ENCODE measurements at regions not wholly inside any gene's neighbourhood (a gene's known extent, or its start where the extent isn't known, plus 50 kb on each side); places are given as distances from the start of the nearest gene placed in this dataset.

DNA sequence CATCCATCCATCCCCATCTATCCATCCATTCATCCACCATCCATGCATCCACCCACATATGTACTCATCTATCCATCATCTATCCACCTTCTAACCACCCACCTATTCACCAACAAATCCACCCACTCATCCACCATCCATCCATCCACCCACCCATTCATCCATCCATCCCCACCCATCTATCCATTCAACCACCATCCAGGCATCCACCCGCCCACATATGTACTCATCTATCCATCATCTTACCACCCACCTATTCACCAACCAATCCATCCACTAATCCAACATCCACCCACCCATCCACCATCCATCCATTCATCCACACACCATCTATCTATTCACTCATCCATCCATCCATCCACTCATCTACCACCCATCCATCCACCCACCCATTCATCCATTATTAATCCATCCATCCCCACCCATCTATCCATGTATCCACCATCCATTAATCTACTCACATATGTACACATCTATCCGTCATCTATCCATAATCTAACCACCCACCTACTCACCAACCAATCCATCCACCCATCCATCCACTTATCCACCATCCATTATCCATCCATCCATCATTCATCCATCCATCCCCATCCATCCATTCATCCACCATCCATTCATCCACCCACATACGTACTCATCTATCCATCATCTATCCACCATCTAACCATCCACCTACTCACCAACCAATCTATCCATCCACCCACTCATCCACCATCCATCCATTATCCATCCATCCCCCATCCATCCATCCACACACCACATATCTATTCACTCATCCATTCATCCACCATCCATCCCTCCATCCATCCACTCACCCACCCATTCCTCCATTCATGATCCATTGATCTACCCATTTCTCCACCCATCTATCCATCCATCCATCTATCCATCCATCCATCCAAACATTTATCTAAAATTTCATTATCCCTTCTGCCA is 940.0 kb downstream of the BRD1 start:
- FAIRE-seq: no peak
- TF ChIP-seq TAF1 (IDR thresholded peaks at IDR 0.05; ENCODE audit: low read depth, low read length): no peak
- no peak for TF ChIP-seq POLR2AphosphoS5 (IDR thresholded peaks at IDR 0.05; ENCODE audit: low read depth, low read length)
- TF ChIP-seq POLR2A (IDR thresholded peaks at IDR 0.05; ENCODE audit: low read depth, low read length): no peak
- no peak for TF ChIP-seq POU2F2 (IDR thresholded peaks at IDR 0.05; ENCODE audit: low read depth, low read length)
- TF ChIP-seq SPI1 (IDR thresholded peaks at IDR 0.05; ENCODE audit: low read depth, low read length): no peak
- no peak for TF ChIP-seq PAX5 (IDR thresholded peaks at IDR 0.05; ENCODE audit: insufficient read depth, low read length, severe bottlenecking)

DNA sequence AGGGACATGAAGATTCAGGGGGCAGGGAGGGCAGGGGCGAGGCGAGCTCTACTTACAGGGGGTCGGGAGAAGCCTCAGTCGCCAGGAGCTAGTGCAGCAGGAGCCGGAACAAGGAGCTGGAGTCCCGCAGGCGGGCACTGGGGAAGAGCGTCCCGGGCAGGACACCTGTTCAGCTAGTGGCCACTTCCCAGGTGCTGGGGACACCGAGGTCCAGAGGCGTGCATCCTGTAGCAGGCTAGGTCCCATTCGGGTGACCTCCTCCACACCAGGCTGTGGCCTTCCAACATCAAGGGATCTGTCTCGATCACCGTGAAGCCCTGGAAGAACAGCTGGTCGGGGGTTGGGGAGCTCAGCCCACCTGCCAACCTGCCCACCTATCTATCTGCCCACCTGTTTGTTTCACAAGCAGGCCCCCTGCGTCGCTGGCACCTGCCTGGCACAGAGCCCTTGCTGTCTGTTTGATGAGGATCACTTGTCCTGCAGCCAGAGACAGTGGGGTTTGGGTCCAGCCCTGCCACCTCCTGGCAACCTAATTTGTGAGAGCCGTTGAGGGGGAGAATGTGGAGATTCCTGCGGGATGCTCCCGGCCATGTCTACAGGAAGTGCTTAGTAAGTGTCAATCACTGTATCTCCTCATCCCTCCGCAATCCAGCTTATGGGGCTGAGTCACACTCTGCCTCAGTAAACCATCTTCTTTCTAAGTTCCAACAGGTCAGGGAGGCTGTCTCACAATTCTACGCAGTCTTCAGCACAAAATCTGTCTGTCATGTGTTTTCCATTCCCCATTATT is 940.9 kb downstream of the BRD1 start:
- no peak for TF ChIP-seq PAX5 (IDR thresholded peaks at IDR 0.05; ENCODE audit: insufficient read depth, low read length, severe bottlenecking)
- no peak for TF ChIP-seq POLR2AphosphoS5 (IDR thresholded peaks at IDR 0.05; ENCODE audit: low read depth, low read length)
- no peak for TF ChIP-seq POU2F2 (IDR thresholded peaks at IDR 0.05; ENCODE audit: low read depth, low read length)
- no peak for DNase-seq (ENCODE audit: insufficient read length, low spot score)
- FAIRE-seq: no peak

More for the DNA sequence above, 940.0 kb downstream of the BRD1 start:
- no peak for DNase-seq (ENCODE audit: insufficient read length, low spot score)

GRCh38 chr22:48885919-48886305 is 941.8 kb downstream of the BRD1 start:
- FAIRE-seq: no peak
- TF ChIP-seq TAF1 (IDR thresholded peaks at IDR 0.05; ENCODE audit: low read depth, low read length): no peak
- no peak for TF ChIP-seq SPI1 (IDR thresholded peaks at IDR 0.05; ENCODE audit: low read depth, low read length)
- no peak for TF ChIP-seq POU2F2 (IDR thresholded peaks at IDR 0.05; ENCODE audit: low read depth, low read length)
- no peak for TF ChIP-seq POLR2A (IDR thresholded peaks at IDR 0.05; ENCODE audit: low read depth, low read length)
- no peak for TF ChIP-seq PAX5 (IDR thresholded peaks at IDR 0.05; ENCODE audit: insufficient read depth, low read length, severe bottlenecking)
- TF ChIP-seq POLR2AphosphoS5 (IDR thresholded peaks at IDR 0.05; ENCODE audit: low read depth, low read length): no peak
- no peak for DNase-seq (ENCODE audit: insufficient read length, low spot score)

- no peak for TF ChIP-seq SPI1 (IDR thresholded peaks at IDR 0.05; ENCODE audit: low read depth, low read length)
- TF ChIP-seq POLR2AphosphoS5 (IDR thresholded peaks at IDR 0.05; ENCODE audit: low read depth, low read length): no peak
- TF ChIP-seq TAF1 (IDR thresholded peaks at IDR 0.05; ENCODE audit: low read depth, low read length): no peak
- no peak for TF ChIP-seq POU2F2 (IDR thresholded peaks at IDR 0.05; ENCODE audit: low read depth, low read length)
- TF ChIP-seq PAX5 (IDR thresholded peaks at IDR 0.05; ENCODE audit: insufficient read depth, low read length, severe bottlenecking): no peak
- no peak for TF ChIP-seq POLR2A (IDR thresholded peaks at IDR 0.05; ENCODE audit: low read depth, low read length)
- FAIRE-seq (no peak), DNase-seq (ENCODE audit: insufficient read length, low spot score) (no peak)
These were observed 942.3 kb downstream of the BRD1 start for GRCh38 chr22:48885271-48885918.

- TF ChIP-seq POU2F2 (IDR thresholded peaks at IDR 0.05; ENCODE audit: low read depth, low read length): no peak
- TF ChIP-seq TAF1 (IDR thresholded peaks at IDR 0.05; ENCODE audit: low read depth, low read length): no peak
- TF ChIP-seq SPI1 (IDR thresholded peaks at IDR 0.05; ENCODE audit: low read depth, low read length): no peak
- no peak for TF ChIP-seq POLR2A (IDR thresholded peaks at IDR 0.05; ENCODE audit: low read depth, low read length)
- TF ChIP-seq POLR2AphosphoS5 (IDR thresholded peaks at IDR 0.05; ENCODE audit: low read depth, low read length): no peak
- TF ChIP-seq PAX5 (IDR thresholded peaks at IDR 0.05; ENCODE audit: insufficient read depth, low read length, severe bottlenecking): no peak
- FAIRE-seq (no peak), DNase-seq (ENCODE audit: insufficient read length, low spot score) (no peak)
These were observed 942.9 kb downstream of the BRD1 start for GRCh38 chr22:48884786-48885185.

DNA sequence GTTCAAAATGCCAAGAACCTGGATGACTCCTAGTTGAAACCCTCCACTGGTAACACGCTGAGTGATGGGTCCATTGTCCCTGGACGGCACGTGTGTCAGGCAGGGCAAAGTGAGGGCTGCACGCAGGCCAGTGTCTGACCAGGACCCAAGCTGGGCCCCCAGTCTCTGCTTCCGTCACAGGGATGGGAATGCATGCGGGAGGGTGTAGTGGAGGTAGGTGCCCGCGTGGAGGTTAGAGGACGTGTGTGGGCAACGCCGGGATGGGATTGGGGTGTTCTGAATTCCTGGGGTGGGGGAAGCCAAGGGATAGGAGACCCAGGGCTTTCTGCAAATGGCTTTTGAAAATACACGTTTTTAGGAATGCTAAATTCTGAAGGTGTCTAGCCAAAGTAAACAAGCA is 943.3 kb downstream of the BRD1 start:
- DNase-seq (ENCODE audit: insufficient read length, low spot score): no peak
- no peak for FAIRE-seq
- no peak for TF ChIP-seq POLR2AphosphoS5 (IDR thresholded peaks at IDR 0.05; ENCODE audit: low read depth, low read length)

- no peak for FAIRE-seq
- no peak for DNase-seq (ENCODE audit: insufficient read length, low spot score)
These were observed 944.3 kb downstream of the BRD1 start for GRCh38 chr22:48883211-48883960.

GRCh38 chr22:48882636-48883200 is 945.0 kb downstream of the BRD1 start:
- FAIRE-seq (no peak), DNase-seq (ENCODE audit: insufficient read length, low spot score) (no peak)
- TF ChIP-seq TAF1 (IDR thresholded peaks at IDR 0.05; ENCODE audit: low read depth, low read length) (no peak), SPI1 (IDR thresholded peaks at IDR 0.05; ENCODE audit: low read depth, low read length) (no peak), POLR2AphosphoS5 (IDR thresholded peaks at IDR 0.05; ENCODE audit: low read depth, low read length) (no peak)

More at GRCh38 chr22:48883211-48883960, 944.3 kb downstream of the BRD1 start:
- TF ChIP-seq TAF1 (IDR thresholded peaks at IDR 0.05; ENCODE audit: low read depth, low read length) (no peak), PAX5 (IDR thresholded peaks at IDR 0.05; ENCODE audit: insufficient read depth, low read length, severe bottlenecking) (no peak), POU2F2 (IDR thresholded peaks at IDR 0.05; ENCODE audit: low read depth, low read length) (no peak), POLR2AphosphoS5 (IDR thresholded peaks at IDR 0.05; ENCODE audit: low read depth, low read length) (no peak), POLR2A (IDR thresholded peaks at IDR 0.05; ENCODE audit: low read depth, low read length) (no peak), SPI1 (IDR thresholded peaks at IDR 0.05; ENCODE audit: low read depth, low read length) (no peak)

All from GM12891 (cell line).